Mesenchymal stem cell (in vitro differentiated cells and primary cell): ENCODE measurements at regions not wholly inside any gene's neighbourhood (a gene's known extent, or its start where the extent isn't known, plus 50 kb on each side); places are given as distances from the start of the nearest gene placed in this dataset.

Source experiments
- DNase-seq: peaks from one replicate; pipeline ENCODE4 v3.0.0-alpha.2; 2013
- H2AFZ ChIP-seq: one replicate; pipeline ENCODE4 v1.6.1; 2013; ENCODE audit warnings: low read depth, mild to moderate bottlenecking, control low read depth, inconsistent platforms, low read length, moderate library complexity
- H2AK5ac ChIP-seq: 2 replicates; pipeline ENCODE4 v1.6.1; 2013; ENCODE audit warnings: low read length, moderate library complexity, mild to moderate bottlenecking, inconsistent platforms; ENCODE audit not compliant: severe bottlenecking
- H2BK120ac ChIP-seq: one replicate; pipeline ENCODE4 v1.6.1; 2013; ENCODE audit warnings: low read depth, mild to moderate bottlenecking, inconsistent platforms, low read length, moderate library complexity
- H2BK12ac ChIP-seq, 2 experiments: one replicate each; pipeline ENCODE4 v1.6.1; 2013; ENCODE audit warnings: inconsistent platforms in 2 of 2, low read length in 2 of 2, mild to moderate bottlenecking in 2 of 2, moderate library complexity in 2 of 2, control low read depth in 1 of 2
- H2BK15ac ChIP-seq: one replicate; pipeline ENCODE4 v1.6.1; 2013; ENCODE audit warnings: mild to moderate bottlenecking, low read depth, inconsistent platforms; ENCODE audit not compliant: poor library complexity, severe bottlenecking
- H2BK5ac ChIP-seq: 2 replicates; pipeline ENCODE4 v1.6.1; 2013; ENCODE audit warnings: low read depth, mild to moderate bottlenecking, low read length, control low read depth, inconsistent platforms; ENCODE audit not compliant: poor library complexity, severe bottlenecking
- H3K14ac ChIP-seq, 2 experiments: one replicate each; pipeline ENCODE4 v1.6.1; 2013; ENCODE audit warnings: inconsistent platforms in 2 of 2, low read length in 2 of 2, control low read depth in 1 of 2, mild to moderate bottlenecking in 1 of 2, moderate library complexity in 1 of 2
- H3K18ac ChIP-seq, 2 experiments: one replicate each; pipeline ENCODE4 v1.6.1; 2013; ENCODE audit warnings: inconsistent platforms in 2 of 2, low read length in 2 of 2, control low read depth in 1 of 2, low read depth in 1 of 2, mild to moderate bottlenecking in 1 of 2
- H3K23ac ChIP-seq, 2 experiments: one replicate each; pipeline ENCODE4 v1.6.1; 2013; ENCODE audit warnings: inconsistent platforms in 2 of 2, low read length in 2 of 2, mild to moderate bottlenecking in 2 of 2, moderate library complexity in 2 of 2, control low read depth in 1 of 2
- H3K27ac ChIP-seq: 2 replicates; pipeline ENCODE4 v1.5.1; 2013; ENCODE audit warnings: mild to moderate bottlenecking, moderate library complexity, low read length, control low read depth, inconsistent platforms; ENCODE audit not compliant: poor library complexity, severe bottlenecking
- H3K27me3 ChIP-seq, 2 experiments: 2 replicates each; pipeline versions ENCODE4 v1.6.1 to v1.7.0; 2013; ENCODE audit warnings: low read length in 2 of 2, mild to moderate bottlenecking in 2 of 2, moderate library complexity in 2 of 2, control low read depth in 1 of 2, inconsistent platforms in 1 of 2; ENCODE audit not compliant: control insufficient read depth in 1 of 2, insufficient read depth in 1 of 2
- H3K36me3 ChIP-seq, 2 experiments: 2 replicates each; pipeline versions ENCODE4 v1.6.1 to v1.7.0; 2013; ENCODE audit warnings: low read length in 2 of 2, control low read depth in 1 of 2, inconsistent platforms in 1 of 2, low read depth in 1 of 2, mild to moderate bottlenecking in 1 of 2; ENCODE audit not compliant: insufficient read depth in 2 of 2, control insufficient read depth in 1 of 2
- H3K4ac ChIP-seq, 2 experiments: one replicate each; pipeline ENCODE4 v1.6.1; 2013; ENCODE audit warnings: inconsistent platforms in 2 of 2, low read length in 2 of 2, mild to moderate bottlenecking in 2 of 2, moderate library complexity in 2 of 2, control low read depth in 1 of 2, low read depth in 1 of 2
- H3K4me1 ChIP-seq: 2 replicates; pipeline ENCODE4 v1.6.1; 2013; ENCODE audit warnings: low read depth, low read length, control low read depth; ENCODE audit not compliant: control insufficient read depth, insufficient read depth
- H3K4me2 ChIP-seq: 2 replicates; pipeline ENCODE4 v1.6.1; 2013; ENCODE audit warnings: low read length, mild to moderate bottlenecking, inconsistent platforms; ENCODE audit not compliant: poor library complexity, severe bottlenecking
- H3K4me3 ChIP-seq, 2 experiments: 2 replicates each; pipeline versions ENCODE4 v1.5.1 to v1.7.0; 2013; ENCODE audit warnings: low read length in 2 of 2, mild to moderate bottlenecking in 2 of 2, control low read depth in 1 of 2, low read depth in 1 of 2; ENCODE audit not compliant: insufficient read depth in 1 of 2
- H3K79me1 ChIP-seq: replicated peaks from 2 replicates; pipeline ENCODE4 v1.6.1; 2013; ENCODE audit warnings: mild to moderate bottlenecking, control low read depth, low read length, inconsistent platforms; ENCODE audit not compliant: poor library complexity, severe bottlenecking
- H3K9ac ChIP-seq: 2 replicates; pipeline ENCODE4 v1.7.0; 2013; ENCODE audit warnings: mild to moderate bottlenecking, low read length, moderate library complexity
- H3K9me3 ChIP-seq: 2 replicates; pipeline ENCODE4 v1.7.0; 2013; ENCODE audit warnings: mild to moderate bottlenecking, low read length; ENCODE audit not compliant: control insufficient read depth
- H4K8ac ChIP-seq: one replicate; pipeline ENCODE4 v1.6.1; 2013; ENCODE audit warnings: inconsistent platforms, mild to moderate bottlenecking, low read length, moderate library complexity
- H4K91ac ChIP-seq: one replicate; pipeline ENCODE4 v1.6.1; 2013; ENCODE audit warnings: mild to moderate bottlenecking, low read length, inconsistent platforms
- WGBS: methylation state at CpG from one replicate; pipeline ENCODE4 v1.1.7; 2013; ENCODE audit warnings: mixed read lengths; 5-methylcytosine and 5-hydroxymethylcytosine counted together

GRCh38 chr21:33989440-33989839, 73.8 kb upstream of the ATP5PO start:
- H3K4me3 ChIP-seq = no peak overlapping the region
- H3K4me1 ChIP-seq = peaks cover 9% of the 10 kb centered on the region
- H3K14ac ChIP-seq = no peak overlapping the region
- H3K23ac ChIP-seq = no peak overlapping the region
- H3K9me3 ChIP-seq = peaks cover 5% of the 10 kb centered on the region
- no peak overlapping the region for H3K4me2 ChIP-seq
- no peak overlapping the region for H3K9ac ChIP-seq
- no peaks in the 10 kb centered on the region for H3K27me3 ChIP-seq
- no peak overlapping the region for H2BK120ac ChIP-seq
- no peak overlapping the region for H2BK15ac ChIP-seq
- no peak overlapping the region for H2AK5ac ChIP-seq
- 93% methylated on average over 1 of the region's 2 CpGs for WGBS
- no peak overlapping the region for H3K4ac ChIP-seq
- no peak overlapping the region for H2BK12ac ChIP-seq
- no peak for DNase-seq
- no peak overlapping the region for H2BK5ac ChIP-seq
- no peak overlapping the region for H4K91ac ChIP-seq
- H4K8ac ChIP-seq = no peak overlapping the region
- H3K79me1 ChIP-seq = no peaks in the 10 kb centered on the region
- H3K36me3 ChIP-seq = no peaks in the 10 kb centered on the region
- no peak overlapping the region for H2AFZ ChIP-seq
- no peak overlapping the region for H3K18ac ChIP-seq
- no peak overlapping the region for H3K27ac ChIP-seq

- Histone ChIP-seq H2BK15ac (no peak overlapping the region), H2AK5ac (peak overlapping the region; percentile 27), H3K79me1 (no peaks in the 10 kb centered on the region), H3K4me3 (no peak overlapping the region), H3K36me3 (no peaks in the 10 kb centered on the region), H3K4ac (no peak overlapping the region), H3K27ac (no peak overlapping the region), H3K9me3 (no peaks in the 10 kb centered on the region), H2BK12ac (no peak overlapping the region), H2BK120ac (no peak overlapping the region), H3K18ac (no peak overlapping the region), H4K91ac (no peak overlapping the region), H2BK5ac (no peak overlapping the region), H3K14ac (no peak overlapping the region), H4K8ac (no peak overlapping the region), H3K4me1 (peaks cover 9% of the 10 kb centered on the region), H3K9ac (no peak overlapping the region), H3K27me3 (no peaks in the 10 kb centered on the region), H3K23ac (no peak overlapping the region), H3K4me2 (no peak overlapping the region), H2AFZ (no peak overlapping the region)
- no peak for DNase-seq
- WGBS = 84% methylated on average over 9 of the region's 10 CpGs
These were observed 72.8 kb upstream of the ATP5PO start for GRCh38 chr21:33988237-33989017.

GRCh38 chr21:33987461-33987860, 71.9 kb upstream of the ATP5PO start:
- H3K23ac ChIP-seq = no peak overlapping the region
- H2BK12ac ChIP-seq = no peak overlapping the region
- no peak overlapping the region for H3K18ac ChIP-seq
- no peak overlapping the region for H3K4ac ChIP-seq
- no peak for DNase-seq
- H3K4me3 ChIP-seq = no peak overlapping the region
- H3K4me1 ChIP-seq = peaks cover 7% of the 10 kb centered on the region
- no peaks in the 10 kb centered on the region for H3K79me1 ChIP-seq
- no peaks in the 10 kb centered on the region for H3K36me3 ChIP-seq
- no peak overlapping the region for H2BK15ac ChIP-seq
- H3K27me3 ChIP-seq = no peaks in the 10 kb centered on the region
- no peak overlapping the region for H3K9ac ChIP-seq
- no peaks in the 10 kb centered on the region for H3K9me3 ChIP-seq
- no peak overlapping the region for H2AK5ac ChIP-seq
- no peak overlapping the region for H2AFZ ChIP-seq
- H3K27ac ChIP-seq = no peak overlapping the region
- WGBS = 93% methylated on average over 5 of the region's 5 CpGs
- H2BK120ac ChIP-seq = no peak overlapping the region
- H2BK5ac ChIP-seq = no peak overlapping the region
- H4K91ac ChIP-seq = no peak overlapping the region
- no peak overlapping the region for H4K8ac ChIP-seq
- H3K14ac ChIP-seq = peak overlapping the region in 1 of 2 experiments; percentile 61
- no peak overlapping the region for H3K4me2 ChIP-seq

DNA sequence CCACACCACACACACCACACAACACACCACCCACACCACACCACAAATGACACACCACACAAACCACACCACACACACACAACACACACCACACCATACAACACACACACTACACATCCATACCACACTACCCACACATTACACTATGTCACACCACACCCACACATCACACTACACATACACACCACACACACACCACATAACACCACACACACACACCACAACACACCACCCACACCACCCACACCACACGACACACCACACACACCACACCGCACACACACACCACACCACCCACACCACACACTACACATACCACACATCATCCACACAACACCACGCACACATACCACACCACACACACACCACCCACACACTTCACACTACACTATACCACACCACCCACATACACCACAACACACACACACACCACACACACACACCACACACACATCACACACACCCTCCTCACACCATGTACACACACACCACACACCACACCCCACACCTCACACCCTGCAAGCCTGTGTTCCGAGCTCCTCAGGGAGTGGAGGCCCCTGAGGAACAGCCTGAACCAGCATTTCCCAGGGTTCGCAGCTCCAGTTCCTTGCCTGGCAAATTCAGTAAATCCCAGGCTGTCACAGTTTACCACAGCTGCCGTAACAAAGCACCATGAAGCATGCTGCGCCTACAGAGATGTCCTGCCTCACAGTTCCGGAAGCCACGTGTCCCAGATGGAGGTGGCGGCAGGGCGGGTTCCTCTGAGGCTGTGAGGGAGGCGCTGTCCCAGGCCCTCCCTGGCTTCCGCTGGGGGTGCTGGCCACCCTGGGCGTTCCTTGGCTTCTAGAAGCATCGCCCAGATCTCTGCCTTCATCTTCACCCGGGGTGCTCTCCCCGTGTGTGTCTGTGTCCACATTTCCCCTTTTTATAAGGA, 69.8 kb upstream of the ATP5PO start:
- Histone ChIP-seq H2BK12ac (peak overlapping the region in 1 of 2 experiments; percentile 61), H4K8ac (no peak overlapping the region), H3K23ac (peak overlapping the region in 1 of 2 experiments; percentile 46), H2AFZ (no peak overlapping the region), H2BK15ac (no peak overlapping the region), H3K27me3 (no peaks in the 10 kb centered on the region), H3K27ac (no peak overlapping the region), H3K4me1 (peaks cover 7% of the 10 kb centered on the region), H2BK5ac (no peak overlapping the region), H3K14ac (peak overlapping the region in 1 of 2 experiments; percentile 85), H2AK5ac (peak overlapping the region; percentile 34), H3K9me3 (no peaks in the 10 kb centered on the region), H3K79me1 (no peaks in the 10 kb centered on the region), H3K4ac (no peak overlapping the region), H2BK120ac (no peak overlapping the region), H3K36me3 (no peaks in the 10 kb centered on the region), H4K91ac (peak overlapping the region; percentile 0), H3K18ac (peak overlapping the region in 1 of 2 experiments; percentile 75), H3K4me2 (no peak overlapping the region), H3K4me3 (no peak overlapping the region), H3K9ac (no peak overlapping the region)
- DNase-seq = no peak
- WGBS = 79% methylated on average over 17 of the region's 17 CpGs
